ENCODE measurements at regions not wholly inside any gene's neighbourhood (a gene's known extent, or its start where the extent isn't known, plus 50 kb on each side); places are given as distances from the start of the nearest gene placed in this dataset.
A peak's percentile ranks its signal among the peaks of the same experiment; 100 is the strongest.

- no peak for TF ChIP-seq EGR1 (IDR thresholded peaks at IDR 0.05; ENCODE audit: low read depth in 2 of 2)
- TF ChIP-seq RAD21 (IDR thresholded peaks at IDR 0.05) = no peak
- no peak for TF ChIP-seq JUND (IDR thresholded peaks at IDR 0.05)
- H3K27ac ChIP-seq (ENCODE audit: low read depth in 1 of 2, low read length in 2 of 2) = no peak overlapping the region
- no peaks in the 10 kb centered on the region for H3K9me3 ChIP-seq (ENCODE audit: control insufficient read depth in 4 of 4, low read length in 3 of 4)
- no peak overlapping the region for H3K9ac ChIP-seq (ENCODE audit: low read depth in 1 of 2, low read length in 2 of 2)
- H3K4me1 ChIP-seq (ENCODE audit: control insufficient read depth in 4 of 4, insufficient read depth in 4 of 4, low read length in 3 of 4) = peaks cover 0 to 4% (median 0%) of the 10 kb centered on the region in 4 donors
- no peaks in the 10 kb centered on the region for H3K36me3 ChIP-seq (ENCODE audit: control insufficient read depth in 4 of 4, insufficient read depth in 3 of 4, low read depth in 1 of 4, low read length in 3 of 4)
- H3K27me3 ChIP-seq (ENCODE audit: control insufficient read depth in 4 of 4, insufficient read depth in 4 of 4, low read length in 3 of 4) = no peaks in the 10 kb centered on the region
- H3K4me3 ChIP-seq (ENCODE audit: low read depth in 1 of 3, low read length in 3 of 3) = no peak overlapping the region
- WGBS = 96% methylated on average over 1 of the region's 1 CpG
- no peak for DNase-seq (ENCODE audit: low spot score)
These were observed 170.1 kb upstream of the NECTIN3 start for GRCh38 chr3:110901536-110901935.

GRCh38 chr3:110902453-110903085 is 169.0 kb upstream of the NECTIN3 start:
- no peaks in the 10 kb centered on the region for H3K36me3 ChIP-seq (ENCODE audit: control insufficient read depth in 4 of 4, insufficient read depth in 3 of 4, low read depth in 1 of 4, low read length in 3 of 4)
- no peak for DNase-seq (ENCODE audit: low spot score)
- WGBS = 64% methylated on average over 9 of the region's 9 CpGs
- no peaks in the 10 kb centered on the region for H3K9me3 ChIP-seq (ENCODE audit: control insufficient read depth in 4 of 4, low read length in 3 of 4)
- H3K4me3 ChIP-seq (ENCODE audit: low read depth in 1 of 3, low read length in 3 of 3) = no peak overlapping the region
- H3K9ac ChIP-seq (ENCODE audit: low read depth in 1 of 2, low read length in 2 of 2) = no peak overlapping the region
- no peak overlapping the region for H3K27ac ChIP-seq (ENCODE audit: low read depth in 1 of 2, low read length in 2 of 2)
- TF ChIP-seq GABPA (IDR thresholded peaks at IDR 0.05 in 1 of 2, conservative IDR thresholded peaks at IDR 0.05 in 1 of 2) (no peak), MAX (IDR thresholded peaks at IDR 0.05) (no peak), FOXA1 (IDR thresholded peaks at IDR 0.05) (no peak), REST (IDR thresholded peaks at IDR 0.05) (peak; percentile 36), FOXA2 (IDR thresholded peaks at IDR 0.05) (peak; percentile 35), NR2F2 (IDR thresholded peaks at IDR 0.05) (no peak), RAD21 (IDR thresholded peaks at IDR 0.05) (peak; percentile 45 to 46), YY1 (IDR thresholded peaks at IDR 0.05) (peak; percentile 79), ATF3 (IDR thresholded peaks at IDR 0.05) (no peak), HNF4G (IDR thresholded peaks at IDR 0.05) (no peak), SP1 (IDR thresholded peaks at IDR 0.05) (no peak), JUND (IDR thresholded peaks at IDR 0.05) (peak in 1 of 2 donors; percentile 37), ZBTB33 (IDR thresholded peaks at IDR 0.05) (no peak), HNF4A (conservative IDR thresholded peaks at IDR 0.05) (peak; percentile 51 to 74), TAF1 (conservative IDR thresholded peaks at IDR 0.05) (no peak), RXRA (IDR thresholded peaks at IDR 0.05) (peak; percentile 20 to 54), CTCF (IDR thresholded peaks at IDR 0.05; ENCODE audit: low read depth, low read length, missing input control) (no peak), EGR1 (IDR thresholded peaks at IDR 0.05; ENCODE audit: low read depth in 2 of 2) (peak in 1 of 2 donors; percentile 33)
- peaks cover 0 to 4% (median 0%) of the 10 kb centered on the region in 4 donors for H3K4me1 ChIP-seq (ENCODE audit: control insufficient read depth in 4 of 4, insufficient read depth in 4 of 4, low read length in 3 of 4)
- H3K27me3 ChIP-seq (ENCODE audit: control insufficient read depth in 4 of 4, insufficient read depth in 4 of 4, low read length in 3 of 4) = no peaks in the 10 kb centered on the region
